ENCODE measurements at regions not wholly inside any gene's neighbourhood (a gene's known extent, or its start where the extent isn't known, plus 50 kb on each side); places are given as distances from the start of the nearest gene placed in this dataset.
"Not testable (repeated sequence)": the region's sequence is repeated elsewhere in the genome, so short reads cannot be mapped to it uniquely, and the experiment has no call there.

DNA sequence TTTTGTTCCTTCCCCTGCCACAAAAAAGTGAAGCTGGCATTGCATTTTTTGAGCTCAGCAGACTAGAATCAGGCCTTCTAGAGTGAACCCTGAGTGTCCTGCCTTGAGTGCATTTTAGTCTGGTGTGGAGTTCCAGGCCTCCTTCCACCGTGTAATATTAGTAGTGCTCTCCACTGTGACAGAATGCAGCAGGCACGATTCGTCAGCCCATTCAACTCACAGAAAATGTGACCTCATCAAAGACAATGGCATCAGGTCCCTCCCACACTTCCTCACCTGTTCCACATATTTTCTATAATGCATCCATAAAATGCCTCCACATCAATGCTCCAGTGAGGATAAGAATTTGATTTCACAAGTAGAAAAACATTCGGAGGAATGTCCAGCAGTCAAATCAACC lies 227.6 kb downstream of the FGF9 start:
- DNase-seq (ENCODE audit: low read depth) = no peak
- in situ Hi-C loops (cut with HindIII; ENCODE audit: low pct_unique_long_range_greater_than_20kb, low sequenced_read_pairs) = no loop called here

- DNase-seq (ENCODE audit: low read depth) = no peak
- in situ Hi-C loops (cut with HindIII; ENCODE audit: low pct_unique_long_range_greater_than_20kb, low sequenced_read_pairs) = no loop called here
These were observed 228.1 kb downstream of the FGF9 start for GRCh38 chr13:21898945-21899344.

- in situ Hi-C loops (cut with HindIII; ENCODE audit: low pct_unique_long_range_greater_than_20kb, low sequenced_read_pairs) = no loop called here
- DNase-seq (ENCODE audit: low read depth) = no peak
These were observed 230.5 kb downstream of the FGF9 start for GRCh38 chr13:21901336-21901735.

DNA sequence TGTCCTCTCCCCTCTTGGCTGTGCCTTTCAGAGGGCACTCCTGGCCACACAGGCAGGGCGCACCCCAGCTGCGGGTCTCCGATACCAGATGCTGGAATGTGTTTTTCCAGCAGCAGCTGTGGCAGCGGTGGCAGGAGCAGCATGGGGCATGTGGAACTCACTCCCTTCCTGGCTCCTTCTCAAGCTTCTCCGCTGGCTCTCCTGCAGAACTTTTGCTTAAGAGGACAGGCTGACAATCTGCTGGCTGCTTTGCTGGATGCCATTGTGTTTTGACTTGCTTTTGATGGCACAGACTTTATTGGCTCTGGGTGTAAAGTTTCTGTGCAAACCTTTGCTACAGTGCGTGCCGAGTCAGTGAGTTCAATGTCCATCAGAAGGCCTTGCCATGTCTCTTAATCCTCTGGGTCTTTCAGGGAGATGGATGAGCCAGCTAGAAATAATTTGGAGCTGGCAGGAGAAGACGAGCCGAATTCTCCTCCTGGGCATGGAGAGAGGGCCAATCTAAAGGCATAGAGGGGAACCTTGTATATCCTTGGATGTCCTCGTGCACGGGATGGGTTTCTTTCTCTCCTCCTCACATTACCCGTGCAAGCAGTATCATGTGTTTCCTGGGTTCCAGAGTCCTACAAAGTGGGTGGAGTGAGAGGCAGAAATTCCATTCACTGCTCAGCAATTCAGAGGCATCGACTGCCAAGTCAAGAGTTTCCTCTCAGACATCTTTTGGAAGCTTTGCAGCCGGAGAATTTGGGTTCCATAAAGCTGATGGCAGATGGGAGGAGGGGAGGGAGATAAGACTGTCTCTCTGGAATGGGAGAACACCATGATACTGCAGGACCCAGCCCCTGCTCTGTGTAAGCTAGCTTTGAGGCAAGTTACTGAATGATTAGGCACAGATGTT lies 231.2 kb downstream of the FGF9 start:
- in situ Hi-C loops (cut with HindIII; ENCODE audit: low pct_unique_long_range_greater_than_20kb, low sequenced_read_pairs) = no loop called here
- no peak for DNase-seq (ENCODE audit: low read depth)

DNA sequence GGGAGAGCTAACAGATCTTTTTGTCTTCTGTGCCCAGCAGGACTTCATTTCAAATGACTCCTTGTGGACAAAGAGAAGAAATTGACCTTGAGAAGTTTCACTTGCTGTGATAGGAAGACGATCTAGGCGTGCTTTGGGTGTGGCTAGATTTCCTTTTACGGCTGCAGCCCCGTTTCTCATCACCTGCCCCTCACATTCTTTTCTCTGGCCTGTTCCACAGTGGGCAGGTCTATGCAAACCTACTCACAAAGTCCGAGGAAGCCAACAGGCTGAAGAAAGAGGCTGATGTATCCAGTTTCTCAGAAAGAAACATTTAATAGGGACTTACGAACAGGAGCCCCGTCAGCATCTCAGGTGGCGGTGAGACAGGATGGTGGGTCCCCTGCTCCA lies 231.8 kb downstream of the FGF9 start:
- in situ Hi-C loops (cut with HindIII; ENCODE audit: low pct_unique_long_range_greater_than_20kb, low sequenced_read_pairs) = no loop called here
- no peak for DNase-seq (ENCODE audit: low read depth)

GRCh38 chr13:21905486-21905885 lies 234.6 kb downstream of the FGF9 start:
- in situ Hi-C loops (cut with HindIII; ENCODE audit: low pct_unique_long_range_greater_than_20kb, low sequenced_read_pairs) = no loop called here
- no peak for DNase-seq (ENCODE audit: low read depth)

DNA sequence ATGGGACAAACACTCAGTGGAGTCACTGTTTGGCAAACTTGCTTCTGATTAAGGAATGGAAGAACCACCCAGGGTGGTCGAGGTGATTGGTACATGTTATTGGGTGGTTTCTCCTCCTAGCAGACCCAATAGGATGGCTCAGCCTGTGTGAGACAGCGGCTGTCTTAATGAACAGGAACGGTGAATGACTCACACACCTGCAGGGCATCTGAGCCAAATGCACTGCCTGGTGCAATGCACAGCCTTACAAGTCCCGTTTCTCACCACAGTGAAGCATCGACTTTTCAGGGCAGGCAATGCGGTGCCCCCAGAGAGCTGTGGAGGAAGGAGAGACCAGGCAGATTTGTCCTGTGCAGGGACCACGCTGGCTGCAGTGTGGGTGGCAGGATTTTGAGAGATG lies 238.5 kb downstream of the FGF9 start:
- in situ Hi-C loops (cut with HindIII; ENCODE audit: low pct_unique_long_range_greater_than_20kb, low sequenced_read_pairs) = no loop called here
- no peak for DNase-seq (ENCODE audit: low read depth)

DNA sequence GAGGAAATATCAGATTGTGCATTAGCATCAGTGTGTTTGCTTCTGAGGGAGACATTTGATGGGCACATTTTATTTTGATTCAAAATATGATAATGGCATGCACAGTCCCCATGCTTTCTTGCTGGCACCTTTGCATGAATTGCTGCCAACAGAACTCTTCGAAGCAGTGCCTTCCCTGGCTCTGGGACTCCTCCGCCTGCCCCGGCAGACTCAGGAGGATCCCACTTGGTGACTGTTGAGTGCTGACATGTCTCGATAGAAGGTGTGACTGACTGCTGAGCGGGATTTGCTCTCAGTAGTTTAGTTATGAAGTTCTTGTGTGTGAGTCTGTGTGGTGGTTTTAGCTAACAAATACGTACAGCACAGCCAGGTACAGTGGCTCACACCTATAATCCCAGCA lies 239.7 kb downstream of the FGF9 start:
- DNase-seq (ENCODE audit: low read depth) = no peak

DNA sequence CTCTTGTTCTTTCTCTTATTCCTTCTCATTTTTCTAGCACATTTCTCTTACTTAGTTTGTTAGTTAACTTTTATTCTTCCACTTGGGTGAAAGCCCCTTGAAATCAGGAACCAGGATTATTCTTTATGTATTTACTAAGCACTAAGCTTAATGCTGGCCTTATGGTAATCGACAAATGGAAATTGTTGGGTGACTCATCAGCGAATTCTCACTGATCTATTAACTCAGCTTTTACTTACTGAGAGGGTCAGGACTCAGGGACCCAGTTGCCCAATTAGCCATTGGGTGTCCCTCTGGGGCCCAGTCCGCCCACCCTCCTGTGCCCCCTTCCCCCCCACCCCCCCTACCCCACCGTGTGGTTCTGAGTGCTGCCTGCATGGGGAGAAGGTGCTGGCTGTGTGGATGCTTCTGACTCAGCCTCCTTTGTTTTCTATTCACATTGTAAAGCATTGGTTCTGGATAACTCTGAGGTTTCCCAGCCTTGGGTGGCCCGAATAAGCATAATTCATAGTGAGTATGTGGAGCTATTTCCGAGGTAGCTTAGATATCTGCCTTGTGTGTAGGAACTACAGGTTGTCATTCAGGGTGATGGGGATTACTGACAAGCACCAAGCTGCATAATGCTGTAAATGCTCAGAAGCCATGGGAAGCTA lies 240.9 kb downstream of the FGF9 start:
- in situ Hi-C loops (cut with HindIII; ENCODE audit: low pct_unique_long_range_greater_than_20kb, low sequenced_read_pairs) = no loop called here
- no peak for DNase-seq (ENCODE audit: low read depth)

More for the DNA sequence above, 239.7 kb downstream of the FGF9 start:
- in situ Hi-C loops (cut with HindIII; ENCODE audit: low pct_unique_long_range_greater_than_20kb, low sequenced_read_pairs) = no loop called here

GRCh38 chr13:21913010-21913409 lies 242.1 kb downstream of the FGF9 start:
- DNase-seq (ENCODE audit: low read depth) = no peak
- in situ Hi-C loops (cut with HindIII; ENCODE audit: low pct_unique_long_range_greater_than_20kb, low sequenced_read_pairs) = no loop called here

DNA sequence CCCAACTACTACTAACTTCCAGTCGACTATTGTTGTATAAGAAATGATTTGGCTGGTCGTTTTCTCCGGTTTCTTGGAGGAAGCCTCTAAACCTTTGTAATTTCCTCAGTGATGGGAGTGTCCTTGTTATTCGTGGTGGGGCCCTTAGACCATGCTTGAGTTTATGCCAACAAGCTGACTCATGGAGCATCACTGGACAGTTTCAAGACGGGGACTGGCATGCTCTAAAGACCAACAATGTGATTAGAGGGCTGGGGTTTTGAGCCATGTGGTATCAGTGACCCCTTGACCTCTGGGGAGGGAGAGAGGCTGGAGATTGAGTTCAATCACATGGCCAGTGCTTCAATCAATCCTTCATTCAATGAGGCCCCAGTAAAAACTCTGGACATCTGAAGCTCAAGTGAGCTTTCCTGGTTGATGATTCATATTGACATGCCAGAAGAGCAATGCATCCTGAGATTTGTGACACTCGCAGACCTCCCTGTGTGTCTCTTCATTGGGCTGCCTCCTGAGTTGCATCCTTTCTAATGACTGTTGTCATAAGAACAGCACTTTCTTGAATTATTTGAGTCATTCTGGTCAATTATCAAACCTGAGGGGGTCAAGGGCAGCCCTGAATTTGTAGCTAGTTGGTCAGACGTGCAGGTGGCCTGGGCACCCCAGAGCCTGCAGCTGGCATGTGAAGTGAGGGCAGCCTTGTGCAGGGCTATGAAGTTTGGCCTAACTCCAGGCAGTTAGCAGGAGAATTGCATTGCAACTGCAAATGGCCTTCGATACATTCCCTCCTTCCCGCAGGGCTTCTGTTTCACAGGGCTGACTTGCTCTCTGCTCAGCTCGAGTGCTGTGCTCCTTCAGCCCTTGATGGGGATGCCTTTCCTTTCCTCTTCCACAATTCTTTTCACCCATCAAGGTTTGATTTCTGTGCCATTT lies 246.5 kb downstream of the FGF9 start:
- in situ Hi-C loops (cut with HindIII; ENCODE audit: low pct_unique_long_range_greater_than_20kb, low sequenced_read_pairs) = no loop called here
- no peak for DNase-seq (ENCODE audit: low read depth)

GRCh38 chr13:21920802-21921201 lies 249.9 kb downstream of the FGF9 start:
- DNase-seq (ENCODE audit: low read depth); in situ Hi-C loops (cut with HindIII; ENCODE audit: low pct_unique_long_range_greater_than_20kb, low sequenced_read_pairs): not testable (repeated sequence)

- DNase-seq (ENCODE audit: low read depth) = no peak
- in situ Hi-C loops (cut with HindIII; ENCODE audit: low pct_unique_long_range_greater_than_20kb, low sequenced_read_pairs) = no loop called here
These were observed 254.1 kb downstream of the FGF9 start for GRCh38 chr13:21924958-21925357.

GRCh38 chr13:21925720-21926119 lies 254.8 kb downstream of the FGF9 start:
- DNase-seq (ENCODE audit: low read depth) = no peak

GRCh38 chr13:21929400-21929799 lies 258.5 kb downstream of the FGF9 start:
- no peak for DNase-seq (ENCODE audit: low read depth)
- in situ Hi-C loops (cut with HindIII; ENCODE audit: low pct_unique_long_range_greater_than_20kb, low sequenced_read_pairs) = no loop called here

More at GRCh38 chr13:21925720-21926119, 254.8 kb downstream of the FGF9 start:
- in situ Hi-C loops (cut with HindIII; ENCODE audit: low pct_unique_long_range_greater_than_20kb, low sequenced_read_pairs) = no loop called here

DNA sequence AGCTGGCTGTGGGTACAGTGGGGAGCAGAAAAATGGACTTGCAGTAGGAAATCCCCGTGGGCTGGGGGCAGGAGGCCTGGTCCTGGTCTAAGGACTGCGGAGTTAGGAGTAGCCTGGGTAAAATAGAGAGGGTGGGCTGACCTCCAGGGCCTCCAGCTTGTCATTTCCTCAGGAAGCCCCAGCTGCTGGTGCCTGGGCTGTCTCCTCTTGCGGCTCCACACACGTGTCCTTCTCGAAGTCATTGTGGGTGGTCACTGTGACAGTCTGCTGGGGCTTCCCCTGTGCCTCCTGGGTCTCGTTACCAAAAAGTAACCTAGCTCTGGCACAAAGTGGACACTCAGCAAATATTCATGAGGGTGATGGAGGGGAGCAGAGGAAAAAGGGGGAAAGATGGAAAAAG lies 259.7 kb downstream of the FGF9 start:
- DNase-seq (ENCODE audit: low read depth) = no peak
- in situ Hi-C loops (cut with HindIII; ENCODE audit: low pct_unique_long_range_greater_than_20kb, low sequenced_read_pairs) = no loop called here

DNA sequence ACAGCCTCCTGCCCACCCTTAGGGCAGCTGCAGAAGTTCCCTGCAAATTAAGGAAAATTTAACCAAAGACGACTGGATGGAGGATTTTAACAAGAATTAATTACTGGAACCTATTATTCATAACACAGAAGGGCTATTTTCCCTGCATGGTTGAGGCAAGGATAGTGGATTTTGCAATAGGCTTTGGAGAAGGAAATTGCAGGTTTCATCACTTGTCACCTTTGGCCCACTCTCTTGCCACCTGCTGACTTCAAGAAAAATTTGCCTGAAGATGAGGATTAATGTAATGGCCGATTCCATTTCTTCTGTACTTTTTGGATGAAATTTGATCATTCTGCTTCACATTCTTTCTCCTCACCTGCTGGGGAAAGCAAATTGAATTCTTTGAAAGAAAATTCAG lies 261.7 kb downstream of the FGF9 start:
- in situ Hi-C loops (cut with HindIII; ENCODE audit: low pct_unique_long_range_greater_than_20kb, low sequenced_read_pairs) = no loop called here
- no peak for DNase-seq (ENCODE audit: low read depth)

GRCh38 chr13:21932996-21933395 lies 262.1 kb downstream of the FGF9 start:
- no peak for DNase-seq (ENCODE audit: low read depth)
- in situ Hi-C loops (cut with HindIII; ENCODE audit: low pct_unique_long_range_greater_than_20kb, low sequenced_read_pairs) = no loop called here

GRCh38 chr13:21934284-21934683 lies 263.4 kb downstream of the FGF9 start:
- in situ Hi-C loops (cut with HindIII; ENCODE audit: low pct_unique_long_range_greater_than_20kb, low sequenced_read_pairs) = no loop called here
- DNase-seq (ENCODE audit: low read depth) = no peak

Measured in Caki2 (cell line).